ENCODE measurements at regions not wholly inside any gene's neighbourhood (a gene's known extent, or its start where the extent isn't known, plus 50 kb on each side); places are given as distances from the start of the nearest gene placed in this dataset.

- no peak for DNase-seq (ENCODE audit: low spot score)
Observed at GRCh38 chr1:8203056-8203455, 114.9 kb upstream of the SLC45A1 start.

- DNase-seq (ENCODE audit: low spot score): peak; percentile 79
Observed at GRCh38 chr1:8202182-8202905, 115.6 kb upstream of the SLC45A1 start.

- peak; percentile 65 for DNase-seq (ENCODE audit: low spot score)
Observed at GRCh38 chr1:8201331-8201861, 116.5 kb upstream of the SLC45A1 start.

GRCh38 chr1:8200317-8201115 lies 117.4 kb upstream of the SLC45A1 start:
- DNase-seq (ENCODE audit: low spot score): no peak

GRCh38 chr1:8198522-8198921 lies 119.4 kb upstream of the SLC45A1 start:
- DNase-seq (ENCODE audit: low spot score): no peak

- peak; percentile 83 for DNase-seq (ENCODE audit: low spot score)
Observed at GRCh38 chr1:8197493-8198282, 120.2 kb upstream of the SLC45A1 start.

GRCh38 chr1:8194481-8195227 lies 123.3 kb upstream of the SLC45A1 start:
- peak; percentile 79 for DNase-seq (ENCODE audit: low spot score)

GRCh38 chr1:8193840-8194406 lies 124.0 kb upstream of the SLC45A1 start:
- no peak for DNase-seq (ENCODE audit: low spot score)

GRCh38 chr1:8191474-8191873 lies 126.4 kb upstream of the SLC45A1 start:
- DNase-seq (ENCODE audit: low spot score): no peak

- peak; percentile 61 for DNase-seq (ENCODE audit: low spot score)
Observed at GRCh38 chr1:8189931-8190483, 127.9 kb upstream of the SLC45A1 start.

GRCh38 chr1:8185400-8185799 lies 132.5 kb upstream of the SLC45A1 start:
- no peak for DNase-seq (ENCODE audit: low spot score)

- no peak for DNase-seq (ENCODE audit: low spot score)
Observed at GRCh38 chr1:8184301-8184700, 133.6 kb upstream of the SLC45A1 start.

GRCh38 chr1:8182034-8182761 lies 135.7 kb upstream of the SLC45A1 start:
- peak; percentile 92 for DNase-seq (ENCODE audit: low spot score)

GRCh38 chr1:8179132-8179793 lies 138.7 kb upstream of the SLC45A1 start:
- DNase-seq (ENCODE audit: low spot score): no peak

- DNase-seq (ENCODE audit: low spot score): no peak
Observed at GRCh38 chr1:8176279-8176678, 141.6 kb upstream of the SLC45A1 start.

- peak; percentile 42 for DNase-seq (ENCODE audit: low spot score)
Observed at GRCh38 chr1:8174807-8175206, 143.1 kb upstream of the SLC45A1 start.

GRCh38 chr1:8171751-8172464 lies 145.8 kb upstream of the ERRFI1 start:
- no peak for DNase-seq (ENCODE audit: low spot score)

GRCh38 chr1:8170059-8170835 lies 144.1 kb upstream of the ERRFI1 start:
- DNase-seq (ENCODE audit: low spot score): peak; percentile 45

Measured in HT-29 (cell line).